ENCODE measurements at regions not wholly inside any gene's neighbourhood (a gene's known extent, or its start where the extent isn't known, plus 50 kb on each side); places are given as distances from the start of the nearest gene placed in this dataset.

DNA sequence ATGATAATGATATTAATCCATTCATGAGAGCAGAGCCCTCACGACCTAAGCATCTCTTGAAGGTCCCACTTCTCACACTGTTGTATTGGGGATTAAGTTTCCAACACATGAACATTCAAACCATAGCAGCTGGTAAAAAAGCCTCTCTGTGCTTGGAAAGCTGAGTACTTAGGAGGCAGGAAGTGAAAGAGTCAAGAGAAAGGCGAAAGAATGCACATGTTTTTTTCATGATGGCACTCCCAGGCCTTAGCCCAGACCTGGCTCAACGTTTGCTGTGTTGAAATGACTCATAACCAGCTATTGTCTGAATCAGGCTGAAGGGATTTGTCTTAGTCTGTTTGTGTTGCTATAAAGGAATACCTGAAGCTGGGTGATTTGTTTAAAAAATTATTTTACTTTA lies 84.4 kb upstream of the RGMA start:
- TF ChIP-seq, protein P1, sequence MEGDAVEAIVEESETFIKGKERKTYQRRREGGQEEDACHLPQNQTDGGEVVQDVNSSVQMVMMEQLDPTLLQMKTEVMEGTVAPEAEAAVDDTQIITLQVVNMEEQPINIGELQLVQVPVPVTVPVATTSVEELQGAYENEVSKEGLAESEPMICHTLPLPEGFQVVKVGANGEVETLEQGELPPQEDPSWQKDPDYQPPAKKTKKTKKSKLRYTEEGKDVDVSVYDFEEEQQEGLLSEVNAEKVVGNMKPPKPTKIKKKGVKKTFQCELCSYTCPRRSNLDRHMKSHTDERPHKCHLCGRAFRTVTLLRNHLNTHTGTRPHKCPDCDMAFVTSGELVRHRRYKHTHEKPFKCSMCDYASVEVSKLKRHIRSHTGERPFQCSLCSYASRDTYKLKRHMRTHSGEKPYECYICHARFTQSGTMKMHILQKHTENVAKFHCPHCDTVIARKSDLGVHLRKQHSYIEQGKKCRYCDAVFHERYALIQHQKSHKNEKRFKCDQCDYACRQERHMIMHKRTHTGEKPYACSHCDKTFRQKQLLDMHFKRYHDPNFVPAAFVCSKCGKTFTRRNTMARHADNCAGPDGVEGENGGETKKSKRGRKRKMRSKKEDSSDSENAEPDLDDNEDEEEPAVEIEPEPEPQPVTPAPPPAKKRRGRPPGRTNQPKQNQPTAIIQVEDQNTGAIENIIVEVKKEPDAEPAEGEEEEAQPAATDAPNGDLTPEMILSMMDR (IDR thresholded peaks at IDR 0.05; ENCODE audit: insufficient read depth, low read depth, low read length) = no peak
- TF ChIP-seq EZH2 (IDR thresholded peaks at IDR 0.05; ENCODE audit: insufficient read depth, low read length) = no peak
